HL-60 (cell line): ENCODE measurements at regions not wholly inside any gene's neighbourhood (a gene's known extent, or its start where the extent isn't known, plus 50 kb on each side); places are given as distances from the start of the nearest gene placed in this dataset.

Source experiments
- DNase-seq, 2 experiments: peaks; one replicate each; pipeline ENCODE4 v3.0.0-alpha.2; 2010 to 2020; ENCODE audit warnings: low read depth in 1 of 2, low spot score in 1 of 2
- H3K27ac ChIP-seq: fragments of 250-450 bp; sonication (Bioruptor Pico); replicated peaks from 2 replicates; pipeline ENCODE4 v1.5.1; 2020; ENCODE audit warnings: mild to moderate bottlenecking, moderate library complexity
- H3K27me3 ChIP-seq: fragments of 250-450 bp; sonication (Bioruptor Pico); 2 replicates; pipeline ENCODE4 v1.5.1; 2021; ENCODE audit warnings: mild to moderate bottlenecking, moderate library complexity; ENCODE audit not compliant: insufficient read depth, poor library complexity, severe bottlenecking
- H3K4me3 ChIP-seq: replicated peaks from 2 replicates; pipeline ENCODE4 v1.5.1; 2011; ENCODE audit warnings: mild to moderate bottlenecking, control low read depth, low read length; ENCODE audit not compliant: insufficient read depth
- GABPA ChIP-seq: IDR thresholded peaks from 2 replicates; pipeline ENCODE4 v1.6.1; 2012; ENCODE audit warnings: low read depth
- POLR2AphosphoS5 ChIP-seq: IDR thresholded peaks from 2 replicates; pipeline ENCODE4 v1.6.1; 2012; ENCODE audit warnings: low read depth
- REST ChIP-seq: IDR thresholded peaks from 2 replicates; pipeline ENCODE4 v1.6.1; 2012; ENCODE audit warnings: low read depth; ENCODE audit not compliant: insufficient replicate concordance
- SPI1 ChIP-seq: IDR thresholded peaks from 2 replicates; pipeline ENCODE4 v1.6.1; 2012; ENCODE audit warnings: low read depth, mild to moderate bottlenecking, borderline replicate concordance
- TF ChIP-seq, protein P1 (sequence below): IDR thresholded peaks from one replicate; pipeline ENCODE4 v1.5.1; 2011; ENCODE audit warnings: low read length, control low read depth, inconsistent platforms; ENCODE audit not compliant: insufficient read depth

- no peak overlapping the region for H3K4me3 ChIP-seq
- no peak for DNase-seq
- TF ChIP-seq SPI1: no peak
- no peak for TF ChIP-seq REST
- TF ChIP-seq, protein P1, sequence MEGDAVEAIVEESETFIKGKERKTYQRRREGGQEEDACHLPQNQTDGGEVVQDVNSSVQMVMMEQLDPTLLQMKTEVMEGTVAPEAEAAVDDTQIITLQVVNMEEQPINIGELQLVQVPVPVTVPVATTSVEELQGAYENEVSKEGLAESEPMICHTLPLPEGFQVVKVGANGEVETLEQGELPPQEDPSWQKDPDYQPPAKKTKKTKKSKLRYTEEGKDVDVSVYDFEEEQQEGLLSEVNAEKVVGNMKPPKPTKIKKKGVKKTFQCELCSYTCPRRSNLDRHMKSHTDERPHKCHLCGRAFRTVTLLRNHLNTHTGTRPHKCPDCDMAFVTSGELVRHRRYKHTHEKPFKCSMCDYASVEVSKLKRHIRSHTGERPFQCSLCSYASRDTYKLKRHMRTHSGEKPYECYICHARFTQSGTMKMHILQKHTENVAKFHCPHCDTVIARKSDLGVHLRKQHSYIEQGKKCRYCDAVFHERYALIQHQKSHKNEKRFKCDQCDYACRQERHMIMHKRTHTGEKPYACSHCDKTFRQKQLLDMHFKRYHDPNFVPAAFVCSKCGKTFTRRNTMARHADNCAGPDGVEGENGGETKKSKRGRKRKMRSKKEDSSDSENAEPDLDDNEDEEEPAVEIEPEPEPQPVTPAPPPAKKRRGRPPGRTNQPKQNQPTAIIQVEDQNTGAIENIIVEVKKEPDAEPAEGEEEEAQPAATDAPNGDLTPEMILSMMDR: no peak
- TF ChIP-seq POLR2AphosphoS5: no peak
- no peak for TF ChIP-seq GABPA
- H3K27ac ChIP-seq: no peak overlapping the region
- H3K27me3 ChIP-seq: no peaks in the 10 kb centered on the region
Observed at GRCh38 chr6:12384357-12384912, 94.3 kb downstream of the EDN1 start.

DNA sequence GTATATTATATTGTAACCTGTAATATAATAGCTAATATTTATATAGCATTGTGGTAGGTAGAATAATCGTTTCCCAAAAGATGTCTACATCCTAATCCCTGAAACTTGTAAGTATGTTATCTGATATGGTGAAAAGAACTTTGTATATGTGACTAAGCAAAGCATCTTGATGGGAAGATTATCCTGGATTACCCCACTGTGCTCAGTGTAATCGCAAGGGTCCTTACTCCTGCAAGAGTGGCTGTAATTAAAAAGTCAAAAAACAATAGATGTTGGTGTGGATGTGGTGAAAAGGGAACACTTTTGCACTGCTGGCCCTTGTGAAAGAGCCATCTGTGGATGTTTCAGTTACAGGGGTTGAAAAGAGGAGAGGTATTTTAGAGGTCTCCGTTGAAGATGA lies 95.2 kb downstream of the EDN1 start:
- Histone ChIP-seq H3K4me3 (no peak overlapping the region), H3K27me3 (no peaks in the 10 kb centered on the region), H3K27ac (no peak overlapping the region)
- no peak for DNase-seq
- no peak for TF ChIP-seq POLR2AphosphoS5
- TF ChIP-seq, protein P1: no peak
- TF ChIP-seq REST: no peak
- no peak for TF ChIP-seq GABPA

- no peak for TF ChIP-seq POLR2AphosphoS5
- TF ChIP-seq REST: no peak
- TF ChIP-seq SPI1: no peak
- Histone ChIP-seq H3K27ac (no peak overlapping the region), H3K4me3 (no peak overlapping the region), H3K27me3 (no peaks in the 10 kb centered on the region)
- no peak for DNase-seq
Observed at GRCh38 chr6:12386816-12387215, 96.7 kb downstream of the EDN1 start.

GRCh38 chr6:12391472-12391871 lies 101.3 kb downstream of the EDN1 start:
- H3K27me3 ChIP-seq: peaks cover 8% of the 10 kb centered on the region
- DNase-seq: no peak
- no peak overlapping the region for H3K4me3 ChIP-seq
- H3K27ac ChIP-seq: no peak overlapping the region
- TF ChIP-seq POLR2AphosphoS5 (no peak), REST (no peak), GABPA (no peak), SPI1 (no peak)
- TF ChIP-seq, protein P1: no peak
